GM21423 (cell line): ENCODE measurements at regions not wholly inside any gene's neighbourhood (a gene's known extent, or its start where the extent isn't known, plus 50 kb on each side); places are given as distances from the start of the nearest gene placed in this dataset.
"Not testable (repeated sequence)": the region's sequence is repeated elsewhere in the genome, so short reads cannot be mapped to it uniquely, and the experiment has no call there.

Source experiments
- ATAC-seq: cut with Tn5 transposase; IDR thresholded peaks from one replicate; pipeline ENCODE4 v1.9.1; 2021; ENCODE audit warnings: mild to moderate bottlenecking, moderate library complexity; ENCODE audit not compliant: unreplicated experiment

GRCh38 chr6:121682666-121683065, 247.2 kb downstream of the GJA1 start:
- ATAC-seq = no peak

- ATAC-seq = not testable (repeated sequence)
These were observed 250.4 kb downstream of the GJA1 start for GRCh38 chr6:121685806-121686205.

GRCh38 chr6:121686611-121687023, 251.2 kb downstream of the GJA1 start:
- no peak for ATAC-seq

- no peak for ATAC-seq
These were observed 253.5 kb downstream of the GJA1 start for GRCh38 chr6:121688974-121689373.

GRCh38 chr6:121691126-121691551, 255.7 kb downstream of the GJA1 start:
- no peak for ATAC-seq

- ATAC-seq = no peak
These were observed 258.9 kb downstream of the GJA1 start for GRCh38 chr6:121694389-121694788.

GRCh38 chr6:121694801-121695251, 259.4 kb downstream of the GJA1 start:
- ATAC-seq = no peak

- ATAC-seq = no peak
These were observed 259.9 kb downstream of the GJA1 start for GRCh38 chr6:121695329-121695728.

- ATAC-seq = no peak
These were observed 262.5 kb downstream of the GJA1 start for GRCh38 chr6:121697921-121698320.

GRCh38 chr6:121698617-121699016, 263.2 kb downstream of the GJA1 start:
- no peak for ATAC-seq

- not testable (repeated sequence) for ATAC-seq
These were observed 267.7 kb downstream of the GJA1 start for GRCh38 chr6:121703129-121703528.

- ATAC-seq = no peak
These were observed 276.0 kb downstream of the GJA1 start for GRCh38 chr6:121711472-121711871.

GRCh38 chr6:121717686-121718085, 282.2 kb downstream of the GJA1 start:
- no peak for ATAC-seq

- ATAC-seq = not testable (repeated sequence)
These were observed 285.4 kb downstream of the GJA1 start for GRCh38 chr6:121720867-121721266.

- no peak for ATAC-seq
These were observed 288.2 kb downstream of the GJA1 start for GRCh38 chr6:121723623-121724022.

GRCh38 chr6:121724576-121724975, 289.1 kb downstream of the GJA1 start:
- no peak for ATAC-seq

- ATAC-seq = no peak
These were observed 291.1 kb downstream of the GJA1 start for GRCh38 chr6:121726596-121726995.

GRCh38 chr6:121730616-121731015, 295.2 kb downstream of the GJA1 start:
- ATAC-seq = no peak

- ATAC-seq = no peak
These were observed 295.9 kb downstream of the GJA1 start for GRCh38 chr6:121731381-121731780.

- no peak for ATAC-seq
These were observed 297.2 kb downstream of the GJA1 start for GRCh38 chr6:121732641-121733040.

- ATAC-seq = no peak
These were observed 297.8 kb downstream of the GJA1 start for GRCh38 chr6:121733234-121733633.

- not testable (repeated sequence) for ATAC-seq
These were observed 304.7 kb downstream of the GJA1 start for GRCh38 chr6:121740188-121740587.

GRCh38 chr6:121743691-121744090, 308.2 kb downstream of the GJA1 start:
- ATAC-seq = no peak
